ENCODE measurements at regions not wholly inside any gene's neighbourhood (a gene's known extent, or its start where the extent isn't known, plus 50 kb on each side); places are given as distances from the start of the nearest gene placed in this dataset.
"Not testable (repeated sequence)": the region's sequence is repeated elsewhere in the genome, so short reads cannot be mapped to it uniquely, and the experiment has no call there.

DNA sequence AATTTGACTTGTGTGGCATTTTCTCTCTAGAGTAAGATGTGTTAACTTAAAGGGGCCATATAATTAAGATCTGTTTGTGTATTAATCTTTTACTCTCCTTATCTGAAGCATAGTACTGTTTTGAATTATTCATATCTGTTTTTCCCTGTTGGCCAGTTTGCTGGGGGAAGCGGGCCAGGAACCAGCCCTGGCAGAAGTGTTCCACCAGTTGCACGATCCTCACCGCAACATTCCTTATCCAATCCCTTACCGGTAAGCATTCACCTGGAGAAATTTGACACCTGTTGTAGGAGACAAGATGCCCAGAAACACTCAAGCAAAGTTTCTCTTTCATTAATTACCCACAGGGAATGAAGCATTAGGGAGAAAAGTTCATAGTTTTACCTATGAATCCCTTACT lies 92.2 kb upstream of the GARIN1A start:
- TF ChIP-seq, protein P1, sequence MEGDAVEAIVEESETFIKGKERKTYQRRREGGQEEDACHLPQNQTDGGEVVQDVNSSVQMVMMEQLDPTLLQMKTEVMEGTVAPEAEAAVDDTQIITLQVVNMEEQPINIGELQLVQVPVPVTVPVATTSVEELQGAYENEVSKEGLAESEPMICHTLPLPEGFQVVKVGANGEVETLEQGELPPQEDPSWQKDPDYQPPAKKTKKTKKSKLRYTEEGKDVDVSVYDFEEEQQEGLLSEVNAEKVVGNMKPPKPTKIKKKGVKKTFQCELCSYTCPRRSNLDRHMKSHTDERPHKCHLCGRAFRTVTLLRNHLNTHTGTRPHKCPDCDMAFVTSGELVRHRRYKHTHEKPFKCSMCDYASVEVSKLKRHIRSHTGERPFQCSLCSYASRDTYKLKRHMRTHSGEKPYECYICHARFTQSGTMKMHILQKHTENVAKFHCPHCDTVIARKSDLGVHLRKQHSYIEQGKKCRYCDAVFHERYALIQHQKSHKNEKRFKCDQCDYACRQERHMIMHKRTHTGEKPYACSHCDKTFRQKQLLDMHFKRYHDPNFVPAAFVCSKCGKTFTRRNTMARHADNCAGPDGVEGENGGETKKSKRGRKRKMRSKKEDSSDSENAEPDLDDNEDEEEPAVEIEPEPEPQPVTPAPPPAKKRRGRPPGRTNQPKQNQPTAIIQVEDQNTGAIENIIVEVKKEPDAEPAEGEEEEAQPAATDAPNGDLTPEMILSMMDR (IDR thresholded peaks at IDR 0.05; ENCODE audit: borderline replicate concordance, extremely low read depth, low read length, poor library complexity, severe bottlenecking): not testable (repeated sequence)
- TF ChIP-seq EZH2 (IDR thresholded peaks at IDR 0.05; ENCODE audit: borderline replicate concordance, low read depth, low read length, severe bottlenecking): not testable (repeated sequence)
